GM10266 (cell line): ENCODE measurements at regions not wholly inside any gene's neighbourhood (a gene's known extent, or its start where the extent isn't known, plus 50 kb on each side); places are given as distances from the start of the nearest gene placed in this dataset.

ENCODE experiments used
- DNase-seq: peaks from one replicate; pipeline ENCODE4 v3.0.0; 2012; ENCODE audit errors: extremely low spot score
- TF ChIP-seq, protein P1 (sequence below): IDR thresholded peaks from 2 replicates; pipeline ENCODE4 v1.5.1; 2012; ENCODE audit warnings: mild to moderate bottlenecking, low read depth; ENCODE audit not compliant: control insufficient read depth, insufficient read depth; ENCODE audit errors: missing control alignments

DNA sequence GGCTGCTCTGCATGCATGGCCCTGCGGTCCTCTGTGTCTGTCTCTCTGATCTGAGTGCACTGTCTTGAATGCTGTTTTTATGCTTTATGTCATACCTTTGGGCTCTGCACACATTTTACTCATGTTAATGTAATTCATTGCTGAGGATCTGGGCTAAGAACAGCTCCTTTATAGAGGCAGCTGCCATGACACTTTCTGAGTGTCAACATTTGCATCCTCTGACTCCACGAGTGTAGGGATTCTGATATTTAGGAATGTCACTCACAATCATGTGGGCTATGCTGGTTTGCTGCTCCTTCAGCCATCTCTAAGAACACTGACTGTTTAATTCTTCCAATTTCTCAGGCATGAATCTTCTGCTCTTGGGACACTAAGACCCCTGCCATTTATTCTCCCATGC is 192.2 kb upstream of the CPEB2 start:
- no peak for DNase-seq
- TF ChIP-seq, protein P1, sequence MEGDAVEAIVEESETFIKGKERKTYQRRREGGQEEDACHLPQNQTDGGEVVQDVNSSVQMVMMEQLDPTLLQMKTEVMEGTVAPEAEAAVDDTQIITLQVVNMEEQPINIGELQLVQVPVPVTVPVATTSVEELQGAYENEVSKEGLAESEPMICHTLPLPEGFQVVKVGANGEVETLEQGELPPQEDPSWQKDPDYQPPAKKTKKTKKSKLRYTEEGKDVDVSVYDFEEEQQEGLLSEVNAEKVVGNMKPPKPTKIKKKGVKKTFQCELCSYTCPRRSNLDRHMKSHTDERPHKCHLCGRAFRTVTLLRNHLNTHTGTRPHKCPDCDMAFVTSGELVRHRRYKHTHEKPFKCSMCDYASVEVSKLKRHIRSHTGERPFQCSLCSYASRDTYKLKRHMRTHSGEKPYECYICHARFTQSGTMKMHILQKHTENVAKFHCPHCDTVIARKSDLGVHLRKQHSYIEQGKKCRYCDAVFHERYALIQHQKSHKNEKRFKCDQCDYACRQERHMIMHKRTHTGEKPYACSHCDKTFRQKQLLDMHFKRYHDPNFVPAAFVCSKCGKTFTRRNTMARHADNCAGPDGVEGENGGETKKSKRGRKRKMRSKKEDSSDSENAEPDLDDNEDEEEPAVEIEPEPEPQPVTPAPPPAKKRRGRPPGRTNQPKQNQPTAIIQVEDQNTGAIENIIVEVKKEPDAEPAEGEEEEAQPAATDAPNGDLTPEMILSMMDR = no peak

DNA sequence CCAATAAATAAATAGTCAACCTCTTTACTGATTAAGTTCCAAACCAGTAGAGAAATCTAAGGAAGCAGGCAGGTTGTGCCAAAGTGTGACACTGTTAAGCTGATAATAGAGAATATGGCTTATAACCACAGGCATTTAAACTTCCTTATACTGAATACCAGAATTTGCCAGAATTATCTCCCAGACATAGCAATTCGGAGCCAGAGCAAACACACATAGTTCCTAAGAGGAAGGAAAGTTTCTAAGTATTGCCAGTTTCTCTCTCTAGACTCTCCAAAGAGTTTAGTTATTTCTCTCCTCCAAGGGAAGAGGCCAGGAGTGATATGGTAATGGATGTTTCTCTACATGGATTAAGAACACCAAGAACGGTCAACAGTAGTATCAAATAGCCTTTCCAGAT is 191.7 kb upstream of the CPEB2 start:
- no peak for DNase-seq
- TF ChIP-seq, protein P1 = no peak

DNA sequence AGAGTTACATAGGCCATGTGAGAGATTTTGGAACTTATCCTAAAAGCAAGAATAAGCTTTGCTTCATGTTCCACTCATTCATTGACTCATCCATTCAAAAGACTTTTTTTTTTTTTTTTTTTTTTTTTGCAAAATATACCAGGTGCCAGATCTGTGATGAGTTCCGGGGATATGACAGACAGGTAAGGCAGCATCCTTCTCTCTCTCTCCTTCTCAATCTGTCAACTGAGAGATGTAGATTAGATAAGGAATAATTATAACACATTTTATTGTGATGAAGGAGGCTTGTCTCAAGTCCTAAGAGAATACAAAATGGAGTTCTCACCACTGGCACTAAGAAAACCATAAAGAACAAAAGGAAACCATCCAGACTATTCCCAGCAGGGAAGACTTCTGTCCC is 190.2 kb upstream of the CPEB2 start:
- TF ChIP-seq, protein P1 = no peak
- no peak for DNase-seq

DNA sequence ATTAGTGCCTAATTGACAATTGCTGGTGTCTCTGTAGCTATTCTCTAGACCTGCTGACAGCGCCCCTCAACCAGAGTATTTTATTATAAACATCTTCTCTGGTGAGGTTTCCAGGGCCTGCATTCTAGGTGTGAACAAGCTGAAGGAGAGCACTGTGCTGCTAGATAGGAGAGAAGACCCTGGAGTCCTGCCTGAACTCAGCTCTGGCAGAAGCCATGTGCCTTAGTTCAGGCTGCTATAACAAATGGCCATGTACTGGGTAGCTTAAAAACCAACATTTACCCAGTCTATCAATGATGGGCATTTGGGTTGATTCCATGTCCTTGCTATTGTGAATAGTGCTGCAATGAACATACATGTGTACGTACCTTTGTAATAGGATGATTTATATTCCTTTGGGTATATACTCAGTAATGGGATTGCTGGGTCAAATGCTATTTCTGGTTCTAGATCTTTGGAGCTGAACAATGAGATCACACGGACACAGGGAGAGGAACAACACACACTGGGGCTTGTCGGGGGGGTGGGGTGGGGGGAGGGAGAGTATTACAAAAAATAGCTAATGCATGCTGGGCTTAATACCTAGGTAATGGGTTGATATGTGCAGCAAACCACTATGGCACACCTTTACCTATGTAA is 185.5 kb upstream of the CPEB2 start:
- no peak for DNase-seq
- TF ChIP-seq, protein P1 = no peak

DNA sequence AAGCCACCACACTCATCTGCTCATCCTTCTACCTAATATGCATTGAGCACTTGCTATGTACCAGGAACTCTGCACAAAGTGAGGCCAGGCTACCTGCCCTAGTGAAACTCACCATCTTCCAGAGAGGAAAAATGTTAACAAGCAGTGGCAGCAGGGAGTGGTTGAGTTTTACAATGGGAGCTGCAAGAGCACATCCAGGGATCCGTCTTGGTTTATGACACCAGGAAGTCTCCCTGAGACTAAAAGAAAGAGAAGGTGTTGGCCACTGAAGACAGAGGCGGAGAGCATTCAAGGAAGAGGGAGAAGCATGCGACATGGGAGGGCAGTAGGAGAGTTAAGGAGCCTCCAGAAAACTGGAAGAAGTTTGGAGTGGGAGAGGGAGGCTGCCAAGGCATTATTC is 178.1 kb upstream of the CPEB2 start:
- TF ChIP-seq, protein P1 = no peak
- DNase-seq = no peak

DNA sequence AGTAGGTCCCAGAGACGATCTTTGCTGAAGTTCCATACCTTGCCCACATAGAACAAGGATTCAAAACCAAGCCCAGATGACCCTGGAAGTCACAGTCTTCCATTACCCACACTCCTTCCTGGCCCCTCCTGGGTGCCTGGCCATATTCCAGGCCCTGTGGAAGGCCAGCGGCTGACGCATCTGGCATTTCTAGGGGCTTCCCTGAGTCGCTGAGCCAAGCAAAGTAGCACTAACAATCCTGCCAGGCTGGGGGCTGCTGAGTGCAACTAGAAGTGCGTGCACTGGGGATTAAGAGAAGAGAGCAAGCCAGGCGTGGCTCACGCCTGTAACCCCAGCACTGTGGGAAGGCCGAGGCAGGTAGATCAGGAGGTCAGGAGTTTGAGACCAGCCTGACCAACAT is 175.2 kb upstream of the CPEB2 start:
- DNase-seq = no peak
- TF ChIP-seq, protein P1 = no peak

DNA sequence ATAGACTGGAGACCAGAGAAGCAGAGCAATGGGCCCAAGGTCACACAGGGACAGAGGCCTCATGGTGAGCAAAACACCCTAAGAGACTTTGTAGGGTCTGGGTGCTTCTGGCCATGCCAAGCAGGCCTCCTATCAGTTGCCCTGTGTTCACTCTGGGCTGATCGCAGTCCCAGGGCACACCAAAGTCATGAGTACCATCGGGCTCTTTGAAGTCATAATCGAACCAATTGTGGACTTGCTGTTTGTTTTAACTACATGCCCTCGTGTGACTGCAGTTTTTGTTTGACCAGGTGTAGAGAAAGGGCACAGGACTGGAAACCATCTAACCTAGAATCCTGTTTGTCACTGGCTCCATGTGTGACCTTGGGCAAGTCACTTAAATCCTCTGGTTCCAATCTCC is 172.5 kb upstream of the CPEB2 start:
- TF ChIP-seq, protein P1 = no peak
- DNase-seq = no peak
